PC-3 (cell line): ENCODE measurements at regions not wholly inside any gene's neighbourhood (a gene's known extent, or its start where the extent isn't known, plus 50 kb on each side); places are given as distances from the start of the nearest gene placed in this dataset.

Experiments
- CTCF ChIP-seq: fragments of 300-600 bp; sonication (generic); conservative IDR thresholded peaks from 2 replicates; pipeline ENCODE4 v1.5.1; 2017; ENCODE audit warnings: antibody characterized with exemption, low read depth, mild to moderate bottlenecking, low read length
- EZH2 ChIP-seq: fragments of 300-600 bp; sonication (generic); IDR thresholded peaks from one replicate; pipeline ENCODE4 v1.6.1; 2017; ENCODE audit warnings: antibody characterized with exemption, mild to moderate bottlenecking, low read length; ENCODE audit not compliant: unreplicated experiment
- EZH2phosphoT487 ChIP-seq: fragments of 300-600 bp; sonication (generic); IDR thresholded peaks from 2 replicates; pipeline ENCODE4 v1.6.1; 2018; ENCODE audit warnings: mild to moderate bottlenecking, antibody characterized with exemption, low read length, borderline replicate concordance

- TF ChIP-seq CTCF (no peak), EZH2phosphoT487 (no peak), EZH2 (no peak)
Observed at GRCh38 chr4:147336252-147336651, 144.6 kb upstream of the EDNRA start.
